Heart right ventricle (tissue), 16 donors: ENCODE measurements at regions not wholly inside any gene's neighbourhood (a gene's known extent, or its start where the extent isn't known, plus 50 kb on each side); places are given as distances from the start of the nearest gene placed in this dataset.
"Not testable (repeated sequence)": the region's sequence is repeated elsewhere in the genome, so short reads cannot be mapped to it uniquely, and the experiment has no call there.

ENCODE experiments used
- ATAC-seq, 8 donors: fragments of 200-7000 bp; cut with Tn5 transposase; one replicate each; pipeline ENCODE4 v1.9.1; 2020; ENCODE audit warnings: mild to moderate bottlenecking in 8 of 8, moderate library complexity in 8 of 8, moderate number of reproducible peaks in 1 of 8
- DNase-seq, 2 donors: peaks; one replicate each; pipeline ENCODE4 v3.0.0-alpha.2; 2020
- H3K27ac ChIP-seq, 10 donors: fragments of 200-600 bp; sonication (generic) in 2 of 10; one replicate each; pipeline versions ENCODE4 v1.5.0 to v1.8.0; 2020 to 2022; ENCODE audit warnings: mild to moderate bottlenecking in 3 of 10
- H3K27me3 ChIP-seq, 7 donors: fragments of 200-600 bp; one replicate each; pipeline ENCODE4 v1.8.0; 2021 to 2022; ENCODE audit warnings: mild to moderate bottlenecking in 2 of 7
- H3K36me3 ChIP-seq, 9 donors: fragments of 200-600 bp; sonication (generic) in 1 of 9; one replicate each; pipeline versions ENCODE4 v1.5.0 to v1.8.0; 2020 to 2022; ENCODE audit warnings: mild to moderate bottlenecking in 2 of 9
- H3K4me1 ChIP-seq, 9 donors: fragments of 200-600 bp; sonication (generic) in 1 of 9; one replicate each; pipeline versions ENCODE4 v1.5.0 to v1.8.0; 2020 to 2022; ENCODE audit warnings: mild to moderate bottlenecking in 4 of 9
- H3K4me3 ChIP-seq, 10 donors: fragments of 200-600 bp; sonication (generic) in 2 of 10; one replicate each; pipeline versions ENCODE4 v1.5.0 to v1.8.0; 2020 to 2022; ENCODE audit warnings: mild to moderate bottlenecking in 7 of 10, moderate library complexity in 2 of 10
- H3K9me3 ChIP-seq, 11 donors: fragments of 200-600 bp in 10 of 11; sonication (generic) in 2 of 11; one replicate each; pipeline versions ENCODE4 v1.5.0 to v1.8.0; 2013 to 2022; ENCODE audit warnings: mild to moderate bottlenecking in 2 of 11, control low read depth in 1 of 11, moderate library complexity in 1 of 11
- CTCF ChIP-seq, 9 donors: fragments of 200-600 bp; sonication (generic) in 2 of 9; IDR thresholded peaks; one replicate each; pipeline versions ENCODE4 v1.5.0 to v1.8.0; 2021 to 2022; ENCODE audit warnings: antibody characterized with exemption in 9 of 9, mild to moderate bottlenecking in 5 of 9, moderate library complexity in 1 of 9
- WGBS, 2 donors: extraction: QIAGEN DNeasy Blood & Tissue Kit; methylation state at CpG; one replicate each; pipeline ENCODE4 v1.1.7; 2013; ENCODE audit warnings: inconsistent platforms in 1 of 2; 5-methylcytosine and 5-hydroxymethylcytosine counted together
- intact Hi-C, 10 donors: fragments of 100-400 bp; cut with DNase I; formaldehyde crosslinking; loops; one replicate each; pipeline versions ENCODE4 v1.11.1 to v1.14.2; 2022
- donor health status: Arrhythmogenic right ventricular cardiomyopathy.
- donor health status: ischemic (EF 13 %, LVEDD 7.1; RV severe dilation, severe dysfunction).
- donor health status: healthy with polysubstance abuse.
- donor health status: DM: no; HTN: yes; CAD: no.
- donor health status: DM: no; HTN: no; CAD: no.
- donor health status: ischemic (EF 25% LVEDD 6.9; RV normal size, moderate dysfunction).
- donor health status: ischemic (EF 25% LVEDD 5.7; RV mildly dilated, moderate dysfunction).
- donor health status: healthy.
- donor health status: DM: yes; HTN: yes; CAD: no.
- donor health status: Ischemic cardiomyopathy.
- donor health status: ischemic (EF 35%, LVEDD 5.7; RV mildly dilated, moderate dysfunction).
- donor health status: nonischemic (EF 11% LVEDD 7.7; RV severe dilation, severe dysfunction).
- donor health status: DM: yes; HTN: yes; CAD: no.
- donor health status: PGD.
- donor health status: ischemic (EF 29% LVEDD 5.4; RV normal size, mild dysfunction).
- donor health status: nonischemic (EF 23%, LVEDD 6.1; RV moderate dilation, normal function).

- no peak for DNase-seq
- ATAC-seq = no peak
- Histone ChIP-seq H3K4me1 (no peaks in the 10 kb centered on the region), H3K9me3 (no peaks in the 10 kb centered on the region), H3K27me3 (no peaks in the 10 kb centered on the region), H3K4me3 (no peak overlapping the region), H3K36me3 (no peaks in the 10 kb centered on the region), H3K27ac (no peak overlapping the region)
- 76 to 77% methylated on average over 1 of the region's 1 CpG for WGBS, 2 donors
- intact Hi-C loops = no loop called here
- TF ChIP-seq CTCF (IDR thresholded peaks at IDR 0.05) = no peak
Observed at GRCh38 chr9:73441223-73441622, 289.6 kb downstream of the ANXA1 start.

GRCh38 chr9:73441890-73442818 is 290.5 kb downstream of the ANXA1 start:
- Histone ChIP-seq H3K27me3 (no peaks in the 10 kb centered on the region), H3K27ac (no peak overlapping the region), H3K4me1 (no peaks in the 10 kb centered on the region), H3K4me3 (no peak overlapping the region), H3K36me3 (no peaks in the 10 kb centered on the region), H3K9me3 (no peaks in the 10 kb centered on the region)
- no peak for ATAC-seq
- WGBS, 2 donors = 66 to 76% methylated on average over 5 of the region's 5 CpGs
- no peak for DNase-seq
- intact Hi-C loops = no loop called here
- TF ChIP-seq CTCF (IDR thresholded peaks at IDR 0.05) = no peak

- H3K4me3 ChIP-seq = no peak overlapping the region
- no peaks in the 10 kb centered on the region for H3K9me3 ChIP-seq
- no peaks in the 10 kb centered on the region for H3K27me3 ChIP-seq
- DNase-seq (no peak), ATAC-seq (no peak)
- peak overlapping the region in 4 of 10 donors; percentile 4 to 75 (median 46) for H3K27ac ChIP-seq
- H3K4me1 ChIP-seq = no peaks in the 10 kb centered on the region
- no peak for TF ChIP-seq CTCF (IDR thresholded peaks at IDR 0.05)
- no peaks in the 10 kb centered on the region for H3K36me3 ChIP-seq
- 65 to 69% methylated on average over 1 of the region's 1 CpG for WGBS, 2 donors
- intact Hi-C loops = loop anchor here in 1 of 10 donors (5.0 kb wide), 2 partner anchors 52 to 72 kb away; no protein-coding TSS in a partner anchor
Observed at GRCh38 chr9:73444821-73445220, 293.2 kb downstream of the ANXA1 start.

- H3K27ac ChIP-seq = peak overlapping the region in 9 of 10 donors; percentile 9 to 75 (median 68)
- ATAC-seq = peak in 7 of 8 donors; percentile 65 to 95 (median 85)
- not testable (repeated sequence) for H3K36me3 ChIP-seq, H3K4me1 ChIP-seq, H3K9me3 ChIP-seq, H3K27me3 ChIP-seq
- peak overlapping the region in 9 of 10 donors; percentile 25 to 50 (median 43) for H3K4me3 ChIP-seq
- intact Hi-C loops = loop anchor here in 1 of 10 donors (5.0 kb wide), 2 partner anchors 52 to 72 kb away; no protein-coding TSS in a partner anchor
- peak in 1 of 2 donors; percentile 30 for DNase-seq
- 0 to 16% methylated on average over 1 of the region's 1 CpG for WGBS, 2 donors
Observed at GRCh38 chr9:73445384-73445783, 293.7 kb downstream of the ANXA1 start.

GRCh38 chr9:73446306-73446705 is 294.6 kb downstream of the ANXA1 start:
- Histone ChIP-seq H3K27me3 (no peaks in the 10 kb centered on the region), H3K4me1 (peaks cover 0 to 5% (median 0%) of the 10 kb centered on the region in 9 donors), H3K4me3 (peak overlapping the region; percentile 25 to 50 (median 40)), H3K36me3 (no peaks in the 10 kb centered on the region), H3K9me3 (no peaks in the 10 kb centered on the region), H3K27ac (peak overlapping the region in 9 of 10 donors; percentile 9 to 75 (median 68))
- no peak for DNase-seq
- intact Hi-C loops = loop anchor here in 1 of 10 donors (5.0 kb wide), 2 partner anchors 51 to 71 kb away; no protein-coding TSS in a partner anchor
- ATAC-seq = peak in 3 of 8 donors; percentile 22 to 56 (median 45)
- TF ChIP-seq CTCF (IDR thresholded peaks at IDR 0.05) = no peak
